Fibroblast of peridontal ligament (primary cell): ENCODE measurements at regions not wholly inside any gene's neighbourhood (a gene's known extent, or its start where the extent isn't known, plus 50 kb on each side); places are given as distances from the start of the nearest gene placed in this dataset.
"Not testable (repeated sequence)": the region's sequence is repeated elsewhere in the genome, so short reads cannot be mapped to it uniquely, and the experiment has no call there.

Experiments used
- DNase-seq: peaks from one replicate; pipeline ENCODE4 v3.0.0-alpha.2; 2010; ENCODE audit errors: extremely low read depth

GRCh38 chr2:106009096-106009495, 185.0 kb downstream of the UXS1 start:
- DNase-seq, result no peak

- no peak for DNase-seq
Observed at GRCh38 chr2:106004851-106005250, 189.2 kb downstream of the UXS1 start.

GRCh38 chr2:105999211-105999989, 194.7 kb downstream of the UXS1 start:
- no peak for DNase-seq

GRCh38 chr2:105997711-105998110, 196.4 kb downstream of the UXS1 start:
- DNase-seq, result no peak

GRCh38 chr2:105990624-105991023, 203.5 kb downstream of the UXS1 start:
- peak; percentile 15 for DNase-seq

- DNase-seq, result not testable (repeated sequence)
Observed at GRCh38 chr2:105989803-105990202, 204.3 kb downstream of the UXS1 start.

- DNase-seq, result no peak
Observed at GRCh38 chr2:105989070-105989469, 205.0 kb downstream of the UXS1 start.

GRCh38 chr2:105977807-105978206, 216.3 kb downstream of the UXS1 start:
- DNase-seq, result no peak

- peak; percentile 33 for DNase-seq
Observed at GRCh38 chr2:105977212-105977611, 216.9 kb downstream of the UXS1 start.

- no peak for DNase-seq
Observed at GRCh38 chr2:105974812-105975211, 219.3 kb downstream of the UXS1 start.

- DNase-seq, result no peak
Observed at GRCh38 chr2:105972927-105973326, 221.2 kb downstream of the UXS1 start.

- DNase-seq, result no peak
Observed at GRCh38 chr2:105972246-105972645, 221.9 kb downstream of the UXS1 start.

GRCh38 chr2:105969552-105969951, 224.5 kb downstream of the UXS1 start:
- no peak for DNase-seq

- no peak for DNase-seq
Observed at GRCh38 chr2:105962221-105962620, 217.5 kb downstream of the NCK2 start.

GRCh38 chr2:105961599-105962146, 217.0 kb downstream of the NCK2 start:
- DNase-seq, result no peak

GRCh38 chr2:105959357-105959756, 214.6 kb downstream of the NCK2 start:
- no peak for DNase-seq

- no peak for DNase-seq
Observed at GRCh38 chr2:105954891-105955290, 210.2 kb downstream of the NCK2 start.

- no peak for DNase-seq
Observed at GRCh38 chr2:105953942-105954341, 209.2 kb downstream of the NCK2 start.

- DNase-seq, result no peak
Observed at GRCh38 chr2:105952131-105952530, 207.4 kb downstream of the NCK2 start.

- DNase-seq, result no peak
Observed at GRCh38 chr2:105951384-105951694, 206.6 kb downstream of the NCK2 start.

- no peak for DNase-seq
Observed at GRCh38 chr2:105950521-105951383, 206.0 kb downstream of the NCK2 start.

GRCh38 chr2:105943977-105944376, 199.3 kb downstream of the NCK2 start:
- DNase-seq, result no peak
